OCI-LY7 (cell line): ENCODE measurements at regions not wholly inside any gene's neighbourhood (a gene's known extent, or its start where the extent isn't known, plus 50 kb on each side); places are given as distances from the start of the nearest gene placed in this dataset.

ENCODE experiments used
- BruUV-seq: library from RNA; stranded (reverse); fragments of 400-500 nt; replicated peaks from 2 replicates; lab custom pipeline; 2021; lab: Mats Ljungman, UMichigan
- CTCF ChIA-PET: fragments of 300-600 bp; sonication (Branson Sonifier 250); formaldehyde crosslinking; loops from one replicate; lab custom pipeline; 2022; ENCODE audit warnings: antibody characterized with exemption; ENCODE audit not compliant: unreplicated experiment; lab: Charles Lee
- POLR2A ChIA-PET: fragments of 300-600 bp; sonication (Branson Sonifier 250); formaldehyde crosslinking; loops from one replicate; lab custom pipeline; 2022; ENCODE audit warnings: antibody characterized with exemption; lab: Charles Lee
- DNase-seq: peaks from one replicate; pipeline ENCODE4 v3.0.0-alpha.2; 2015; ENCODE audit warnings: low spot score
- H2AFZ ChIP-seq: fragments of 200-600 bp; sonication (generic), shearing (Covaris generic); 2 replicates; pipeline ENCODE4 v1.6.1; 2014; ENCODE audit warnings: mild to moderate bottlenecking, antibody characterized with exemption, low read length, moderate library complexity
- H3K27ac ChIP-seq: fragments of 200-600 bp; sonication (generic); 2 replicates; pipeline ENCODE4 v1.5.1; 2014; ENCODE audit warnings: mixed run types, low read depth, mild to moderate bottlenecking, moderate library complexity, low read length, inconsistent platforms; ENCODE audit not compliant: poor library complexity, severe bottlenecking
- H3K36me3 ChIP-seq: fragments of 200-600 bp; sonication (generic); 2 replicates; pipeline ENCODE4 v1.6.1; 2014; ENCODE audit warnings: mild to moderate bottlenecking, antibody characterized with exemption, low read length, moderate library complexity, mixed read lengths; ENCODE audit not compliant: insufficient read depth
- H3K4me1 ChIP-seq: fragments of 200-600 bp; sonication (generic); 2 replicates; pipeline ENCODE4 v1.5.1; 2014; ENCODE audit warnings: mild to moderate bottlenecking, low read length; ENCODE audit not compliant: insufficient read depth, poor library complexity, severe bottlenecking
- H3K4me2 ChIP-seq: fragments of 200-600 bp; sonication (generic); 2 replicates; pipeline ENCODE4 v1.6.1; 2014; ENCODE audit warnings: mild to moderate bottlenecking, low read length
- H3K4me3 ChIP-seq: fragments of 200-600 bp; sonication (generic); 2 replicates; pipeline ENCODE4 v1.5.1; 2014; ENCODE audit warnings: mild to moderate bottlenecking, low read depth, low read length; ENCODE audit not compliant: poor library complexity, severe bottlenecking
- H3K79me2 ChIP-seq: fragments of 200-600 bp; sonication (generic); 2 replicates; pipeline ENCODE4 v1.6.1; 2016; ENCODE audit warnings: low read depth, mild to moderate bottlenecking, low read length, moderate library complexity, mixed read lengths; ENCODE audit not compliant: insufficient read depth
- H3K9me2 ChIP-seq: fragments of 200-600 bp; sonication (generic); 2 replicates; pipeline ENCODE4 v1.6.1; 2016; ENCODE audit warnings: mild to moderate bottlenecking, low read length, mixed read lengths; ENCODE audit not compliant: insufficient read depth
- H3K9me3 ChIP-seq: fragments of 200-600 bp; sonication (generic); 2 replicates; pipeline ENCODE4 v1.6.1; 2014; ENCODE audit warnings: mild to moderate bottlenecking, mixed run types, low read length, mixed read lengths
- H4K20me1 ChIP-seq: fragments of 200-600 bp; sonication (generic); 2 replicates; pipeline ENCODE4 v1.6.1; 2014; ENCODE audit warnings: mild to moderate bottlenecking, antibody characterized with exemption, low read length, moderate library complexity, mixed read lengths; ENCODE audit not compliant: insufficient read depth
- CTCF ChIP-seq: fragments of 200-600 bp; sonication (generic); conservative IDR thresholded peaks from 2 replicates; pipeline ENCODE4 v1.5.1; 2014; ENCODE audit warnings: mild to moderate bottlenecking, antibody characterized with exemption, low read length, moderate library complexity, mixed read lengths
- EZH2phosphoT487 ChIP-seq: fragments of 200-600 bp; sonication (generic); IDR thresholded peaks from 2 replicates; pipeline ENCODE4 v1.6.1; 2018; ENCODE audit warnings: low read depth, borderline replicate concordance, mild to moderate bottlenecking, mixed run types, antibody characterized with exemption, low read length, moderate library complexity, mixed read lengths
- intact Hi-C: fragments of 100-400 bp; cut with micrococcal nuclease; formaldehyde crosslinking; loops from one replicate; pipeline ENCODE4 v1.10.0; 2022; ENCODE audit not compliant: unreplicated experiment

DNA sequence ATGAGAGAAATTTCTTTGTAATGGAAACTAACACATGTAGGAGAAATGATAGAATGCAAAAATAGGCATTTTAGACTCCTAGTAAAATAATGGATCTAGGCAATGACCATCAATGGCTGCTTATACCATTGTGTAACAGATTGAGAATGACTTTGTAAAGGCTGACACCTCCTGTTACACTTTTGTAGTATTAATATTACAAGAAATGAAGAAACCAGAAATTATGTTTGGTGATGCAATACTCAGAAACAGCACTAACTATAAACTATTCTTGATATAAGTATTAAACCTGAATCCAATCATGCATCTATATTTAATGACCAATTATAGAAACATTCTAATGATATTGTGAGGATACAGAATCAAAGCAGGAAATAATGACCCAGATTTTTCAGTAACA, 108.5 kb upstream of the CNTN1 start:
- H3K36me3 ChIP-seq: no peaks in the 10 kb centered on the region
- DNase-seq: no peak
- peaks cover 3% of the 10 kb centered on the region; the same call in 1 of the 2 replicates for H3K9me3 ChIP-seq
- no peak overlapping the region for H3K27ac ChIP-seq
- H3K4me2 ChIP-seq: no peak overlapping the region
- no peaks in the 10 kb centered on the region for H4K20me1 ChIP-seq
- no peak overlapping the region for H3K4me3 ChIP-seq
- intact Hi-C loops: no loop called here
- CTCF ChIA-PET: no interaction called here
- no peaks in the 10 kb centered on the region for H3K9me2 ChIP-seq
- no peaks in the 10 kb centered on the region for H3K79me2 ChIP-seq
- H3K4me1 ChIP-seq: no peaks in the 10 kb centered on the region
- POLR2A ChIA-PET: no interaction called here
- H2AFZ ChIP-seq: no peak overlapping the region
- TF ChIP-seq EZH2phosphoT487: no peak
- no peak for TF ChIP-seq CTCF
- BruUV-seq: no TSS peak

DNA sequence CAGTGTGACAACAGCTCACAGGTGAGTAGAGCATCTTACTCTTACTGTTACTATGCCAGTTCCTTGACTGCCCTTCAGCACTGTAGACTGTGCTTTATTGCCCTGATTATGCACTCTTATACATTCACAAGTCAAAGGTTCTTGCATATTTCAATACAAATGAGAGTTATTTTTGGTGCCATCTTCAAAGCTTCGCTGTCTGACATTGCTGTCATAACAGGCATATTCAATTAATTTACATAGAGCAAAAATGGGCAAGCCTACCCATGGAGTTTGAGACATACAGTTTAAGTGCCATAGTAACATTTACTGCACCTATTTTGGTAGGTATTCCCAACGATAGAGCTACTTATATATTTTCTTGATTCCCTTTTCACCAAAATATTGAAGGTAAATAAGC, 107.5 kb upstream of the CNTN1 start:
- CTCF ChIA-PET: no interaction called here
- Histone ChIP-seq H3K4me2 (no peak overlapping the region), H3K27ac (no peak overlapping the region), H3K9me3 (peaks cover 3% of the 10 kb centered on the region; the same call in 1 of the 2 replicates), H4K20me1 (no peaks in the 10 kb centered on the region), H3K9me2 (no peaks in the 10 kb centered on the region), H3K36me3 (no peaks in the 10 kb centered on the region), H3K4me3 (no peak overlapping the region), H3K79me2 (no peaks in the 10 kb centered on the region), H3K4me1 (no peaks in the 10 kb centered on the region), H2AFZ (no peak overlapping the region)
- BruUV-seq: no TSS peak
- POLR2A ChIA-PET: interaction anchor here (0.6 kb wide), 1 partner anchor 19 kb away, joined by 3 read pairs; no protein-coding TSS in a partner anchor
- no peak for DNase-seq
- no peak for TF ChIP-seq EZH2phosphoT487
- no peak for TF ChIP-seq CTCF
- intact Hi-C loops: no loop called here

DNA sequence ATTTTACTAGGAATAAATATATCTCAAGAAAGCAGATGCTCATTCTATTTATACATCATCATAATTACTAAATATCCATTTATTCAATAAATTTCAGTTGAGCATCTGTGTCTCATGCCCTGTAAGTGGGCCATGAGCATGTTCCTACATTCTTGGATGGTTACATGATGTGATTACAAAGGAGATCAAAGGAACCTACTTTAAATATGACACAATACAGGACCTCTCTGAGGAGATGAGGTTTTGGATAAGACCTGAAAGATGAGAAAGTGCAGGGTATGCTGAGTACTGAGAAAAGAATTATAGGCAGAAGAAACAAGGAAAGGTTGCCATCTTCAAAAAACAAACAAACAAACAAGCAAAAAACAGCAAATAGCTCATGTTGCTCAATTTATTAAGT, 105.4 kb upstream of the CNTN1 start:
- BruUV-seq: no TSS peak
- POLR2A ChIA-PET: no interaction called here
- H3K36me3 ChIP-seq: no peaks in the 10 kb centered on the region
- CTCF ChIA-PET: no interaction called here
- H3K27ac ChIP-seq: no peak overlapping the region
- intact Hi-C loops: no loop called here
- DNase-seq: no peak
- H3K4me1 ChIP-seq: no peaks in the 10 kb centered on the region
- H3K9me2 ChIP-seq: no peaks in the 10 kb centered on the region
- H3K9me3 ChIP-seq: 0 out of 2 replicates have a peak, but pooled peaks cover 1% of the 10 kb centered on the region
- no peaks in the 10 kb centered on the region for H3K79me2 ChIP-seq
- no peaks in the 10 kb centered on the region for H4K20me1 ChIP-seq
- no peak overlapping the region for H2AFZ ChIP-seq
- no peak for TF ChIP-seq EZH2phosphoT487
- no peak for TF ChIP-seq CTCF
- no peak overlapping the region for H3K4me2 ChIP-seq
- H3K4me3 ChIP-seq: no peak overlapping the region
